ENCODE measurements at regions not wholly inside any gene's neighbourhood (a gene's known extent, or its start where the extent isn't known, plus 50 kb on each side); places are given as distances from the start of the nearest gene placed in this dataset.

- no peaks in the 10 kb centered on the region for H3K79me2 ChIP-seq (ENCODE audit: insufficient read depth, low read depth)
- no peak overlapping the region for H2AFZ ChIP-seq (ENCODE audit: low read depth)
- no peaks in the 10 kb centered on the region for H3K36me3 ChIP-seq (ENCODE audit: insufficient read depth)
- no peak overlapping the region for H3K4me3 ChIP-seq (IDR thresholded peaks at IDR 0.05; ENCODE audit: insufficient read depth, low read depth, low read length)
- no peaks in the 10 kb centered on the region for H3K27me3 ChIP-seq (ENCODE audit: insufficient read depth, low read depth)
- no peak overlapping the region for H3K27ac ChIP-seq
- no peak overlapping the region for H3K9ac ChIP-seq
- H3K4me2 ChIP-seq, result no peak overlapping the region
- H4K20me1 ChIP-seq (ENCODE audit: insufficient read depth), result no peaks in the 10 kb centered on the region
- H3K4me1 ChIP-seq (ENCODE audit: low read depth, poor library complexity, severe bottlenecking), result peaks cover 42% of the 10 kb centered on the region
- TF ChIP-seq CTCF (conservative IDR thresholded peaks at IDR 0.05; ENCODE audit: low read depth, low read length), result peak; percentile 55
These were observed 268.6 kb downstream of the HGF start for GRCh38 chr7:81501220-81501619.

- TF ChIP-seq CTCF (conservative IDR thresholded peaks at IDR 0.05; ENCODE audit: low read depth, low read length), result no peak
- H3K27me3 ChIP-seq (ENCODE audit: insufficient read depth, low read depth), result no peaks in the 10 kb centered on the region
- peaks cover 42% of the 10 kb centered on the region for H3K4me1 ChIP-seq (ENCODE audit: low read depth, poor library complexity, severe bottlenecking)
- H3K79me2 ChIP-seq (ENCODE audit: insufficient read depth, low read depth), result no peaks in the 10 kb centered on the region
- H2AFZ ChIP-seq (ENCODE audit: low read depth), result no peak overlapping the region
- no peaks in the 10 kb centered on the region for H4K20me1 ChIP-seq (ENCODE audit: insufficient read depth)
- no peak overlapping the region for H3K4me3 ChIP-seq (IDR thresholded peaks at IDR 0.05; ENCODE audit: insufficient read depth, low read depth, low read length)
- no peak overlapping the region for H3K4me2 ChIP-seq
- no peak overlapping the region for H3K27ac ChIP-seq
- no peak overlapping the region for H3K9ac ChIP-seq
- no peaks in the 10 kb centered on the region for H3K36me3 ChIP-seq (ENCODE audit: insufficient read depth)
These were observed 269.2 kb downstream of the HGF start for GRCh38 chr7:81500631-81501030.

GRCh38 chr7:81499262-81500116 lies 270.4 kb downstream of the HGF start:
- no peaks in the 10 kb centered on the region for H3K27me3 ChIP-seq (ENCODE audit: insufficient read depth, low read depth)
- H3K4me3 ChIP-seq (IDR thresholded peaks at IDR 0.05; ENCODE audit: insufficient read depth, low read depth, low read length), result no peak overlapping the region
- H3K79me2 ChIP-seq (ENCODE audit: insufficient read depth, low read depth), result no peaks in the 10 kb centered on the region
- peak overlapping the region; percentile 24; the same call in 1 of the 2 replicates for H2AFZ ChIP-seq (ENCODE audit: low read depth)
- no peaks in the 10 kb centered on the region for H4K20me1 ChIP-seq (ENCODE audit: insufficient read depth)
- no peak overlapping the region for H3K27ac ChIP-seq
- no peak overlapping the region for H3K9ac ChIP-seq
- peaks cover 42% of the 10 kb centered on the region for H3K4me1 ChIP-seq (ENCODE audit: low read depth, poor library complexity, severe bottlenecking)
- no peaks in the 10 kb centered on the region for H3K36me3 ChIP-seq (ENCODE audit: insufficient read depth)
- H3K4me2 ChIP-seq, result no peak overlapping the region; the same call in 1 of the 2 replicates
- peak; percentile 84 for TF ChIP-seq CTCF (conservative IDR thresholded peaks at IDR 0.05; ENCODE audit: low read depth, low read length)

GRCh38 chr7:81498176-81498575 lies 271.7 kb downstream of the HGF start:
- no peak for TF ChIP-seq CTCF (conservative IDR thresholded peaks at IDR 0.05; ENCODE audit: low read depth, low read length)
- Histone ChIP-seq H4K20me1 (ENCODE audit: insufficient read depth) (no peaks in the 10 kb centered on the region), H3K79me2 (ENCODE audit: insufficient read depth, low read depth) (no peaks in the 10 kb centered on the region), H3K36me3 (ENCODE audit: insufficient read depth) (no peaks in the 10 kb centered on the region), H3K4me2 (no peak overlapping the region), H3K9ac (no peak overlapping the region), H3K27ac (no peak overlapping the region), H3K4me1 (ENCODE audit: low read depth, poor library complexity, severe bottlenecking) (peaks cover 38% of the 10 kb centered on the region), H3K4me3 (IDR thresholded peaks at IDR 0.05; ENCODE audit: insufficient read depth, low read depth, low read length) (no peak overlapping the region), H3K27me3 (ENCODE audit: insufficient read depth, low read depth) (no peaks in the 10 kb centered on the region), H2AFZ (ENCODE audit: low read depth) (no peak overlapping the region)

Data from KMS-11 (cell line).